GM03348 (cell line): ENCODE measurements at regions not wholly inside any gene's neighbourhood (a gene's known extent, or its start where the extent isn't known, plus 50 kb on each side); places are given as distances from the start of the nearest gene placed in this dataset.

Experiments
- DNase-seq: peaks from one replicate; pipeline ENCODE4 v3.0.0; 2012; ENCODE audit warnings: low spot score

DNA sequence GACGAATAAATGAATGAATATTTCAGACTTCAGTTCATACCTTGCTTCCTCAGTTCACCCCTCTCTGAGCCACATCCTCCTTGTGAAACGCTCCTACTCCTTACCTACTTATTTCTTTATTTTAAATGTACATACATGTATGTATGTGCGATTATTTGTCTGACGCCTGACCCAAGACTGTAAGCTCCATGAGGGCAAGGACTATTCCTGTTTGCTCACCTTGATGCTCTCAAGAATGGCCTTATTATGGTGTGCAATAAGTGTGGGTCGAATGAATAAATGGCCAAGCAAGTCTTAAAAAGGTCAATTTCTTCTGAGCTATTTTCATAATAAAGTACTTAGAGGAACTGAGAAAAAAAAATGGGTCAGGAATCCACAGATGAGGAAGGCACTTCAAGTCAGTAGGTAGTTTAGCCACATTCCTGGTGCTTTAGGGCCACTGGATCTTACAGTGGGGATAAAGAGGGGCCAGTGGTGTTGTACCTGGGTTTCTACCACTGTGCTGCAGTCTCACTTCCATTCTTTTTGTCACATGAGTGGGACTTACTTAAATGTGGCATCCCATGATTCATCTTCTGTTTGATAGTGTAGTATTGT lies 74.7 kb downstream of the SDC1 start:
- DNase-seq: no peak

DNA sequence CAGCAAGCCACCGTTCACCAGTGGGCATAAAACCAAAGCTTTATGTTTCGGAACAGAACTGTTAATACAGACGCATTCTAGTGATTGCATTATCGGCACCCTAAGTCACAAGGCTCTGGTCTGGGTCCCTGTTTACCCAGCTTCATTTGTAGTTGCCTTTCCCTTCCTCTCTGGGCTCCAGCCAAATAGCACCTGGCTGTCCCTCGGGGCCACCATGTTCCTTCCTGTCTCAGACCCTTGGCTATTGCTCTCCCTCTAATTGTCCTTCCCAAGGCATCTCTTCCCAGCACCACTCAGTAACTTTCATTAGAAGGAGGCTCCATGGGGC lies 75.3 kb downstream of the SDC1 start:
- DNase-seq: no peak

DNA sequence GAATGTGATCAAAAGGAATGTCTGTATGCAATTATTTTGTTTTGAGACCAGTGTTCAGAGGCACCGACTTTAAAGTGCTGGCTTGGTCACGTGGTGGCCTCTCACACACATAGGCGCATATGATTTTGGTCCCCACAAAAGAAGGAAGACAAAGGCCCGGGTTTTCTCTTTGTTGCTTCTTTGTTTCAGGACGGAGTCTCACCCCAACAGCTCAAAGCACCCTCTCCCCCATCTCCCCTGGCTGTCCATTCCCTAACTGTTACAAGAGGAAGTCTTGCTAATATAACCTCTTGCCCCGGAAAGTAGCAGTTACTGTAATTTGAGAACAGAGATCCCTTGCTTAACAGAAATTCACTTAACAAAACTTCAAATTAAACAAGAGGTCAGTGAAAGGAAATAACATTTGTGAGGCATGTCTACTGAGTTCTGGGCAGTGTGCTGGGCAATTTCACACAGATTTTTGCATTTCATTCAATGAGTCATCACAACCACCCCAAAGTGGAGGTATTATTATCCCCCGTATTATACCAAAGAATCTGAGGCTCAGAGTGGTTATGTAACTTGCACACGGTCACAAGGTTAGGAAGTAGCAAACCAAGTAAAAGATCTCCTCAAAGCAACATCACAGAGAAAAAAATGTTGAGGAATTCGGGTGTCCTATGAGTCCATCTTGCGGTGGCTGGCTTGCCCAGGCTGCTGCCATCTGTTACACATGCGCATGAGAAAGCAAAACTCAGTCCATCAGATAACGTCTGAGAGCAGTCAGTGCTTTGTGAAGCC lies 75.8 kb downstream of the SDC1 start:
- DNase-seq: peak; percentile 65

DNA sequence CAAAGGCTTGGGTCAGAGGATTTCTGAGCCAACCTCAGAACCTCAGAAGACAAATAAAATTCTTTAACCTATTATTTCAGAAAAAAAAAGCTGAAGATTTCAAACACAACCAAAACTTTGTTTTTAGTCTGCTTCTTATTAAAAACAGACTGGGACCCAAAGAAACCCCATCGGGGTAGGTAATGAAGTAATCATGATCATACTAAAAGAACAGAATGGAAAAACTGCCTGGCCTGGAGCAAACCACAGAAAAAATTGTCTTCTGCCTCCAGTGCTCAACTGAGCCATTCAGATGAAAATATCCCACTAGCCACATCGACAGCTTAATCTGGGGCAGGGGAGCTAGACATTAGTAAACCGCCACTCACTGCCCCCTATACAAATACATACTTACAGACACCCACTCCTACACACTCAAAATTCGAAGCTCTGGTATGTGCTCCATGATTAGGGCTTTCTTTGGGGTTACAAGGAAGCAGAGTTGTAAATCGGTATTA lies 76.5 kb downstream of the SDC1 start:
- no peak for DNase-seq

DNA sequence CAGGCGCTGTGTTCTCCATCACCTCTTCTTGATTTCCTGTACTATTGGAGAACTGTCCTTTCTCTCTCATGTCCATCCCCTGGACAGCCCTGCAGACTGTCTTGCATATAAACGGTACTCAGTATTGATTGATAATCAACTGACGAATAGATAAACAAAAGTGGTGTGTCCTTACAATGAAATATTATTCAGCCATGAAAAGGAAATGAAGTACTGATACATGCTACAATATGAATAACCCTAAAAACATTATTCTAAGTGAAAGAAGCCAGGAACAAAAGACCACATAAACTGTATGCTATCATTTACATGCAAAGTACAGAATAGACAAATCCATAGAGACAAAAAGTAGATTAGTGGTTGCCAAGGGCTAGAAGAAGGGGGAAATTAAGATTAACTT lies 77.6 kb downstream of the SDC1 start:
- no peak for DNase-seq

DNA sequence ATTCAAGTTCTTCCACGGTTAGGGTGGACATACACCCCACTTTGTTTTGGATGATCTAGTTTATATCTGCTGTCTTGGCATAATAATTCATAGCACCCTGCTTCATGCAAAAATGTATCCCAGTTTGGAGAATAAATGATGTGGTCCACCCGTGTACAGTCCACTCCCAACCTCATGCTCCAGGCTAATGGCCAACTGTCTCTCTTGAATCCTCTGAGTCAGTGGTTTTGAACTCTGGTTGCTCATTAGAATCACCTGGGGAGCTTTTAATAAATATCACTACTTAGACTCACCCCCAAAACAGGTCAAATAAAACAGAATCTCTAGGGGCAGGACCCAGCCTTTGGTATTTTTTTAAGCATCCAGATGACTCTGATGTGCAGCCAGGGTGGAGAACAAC lies 78.5 kb downstream of the SDC1 start:
- DNase-seq: no peak

DNA sequence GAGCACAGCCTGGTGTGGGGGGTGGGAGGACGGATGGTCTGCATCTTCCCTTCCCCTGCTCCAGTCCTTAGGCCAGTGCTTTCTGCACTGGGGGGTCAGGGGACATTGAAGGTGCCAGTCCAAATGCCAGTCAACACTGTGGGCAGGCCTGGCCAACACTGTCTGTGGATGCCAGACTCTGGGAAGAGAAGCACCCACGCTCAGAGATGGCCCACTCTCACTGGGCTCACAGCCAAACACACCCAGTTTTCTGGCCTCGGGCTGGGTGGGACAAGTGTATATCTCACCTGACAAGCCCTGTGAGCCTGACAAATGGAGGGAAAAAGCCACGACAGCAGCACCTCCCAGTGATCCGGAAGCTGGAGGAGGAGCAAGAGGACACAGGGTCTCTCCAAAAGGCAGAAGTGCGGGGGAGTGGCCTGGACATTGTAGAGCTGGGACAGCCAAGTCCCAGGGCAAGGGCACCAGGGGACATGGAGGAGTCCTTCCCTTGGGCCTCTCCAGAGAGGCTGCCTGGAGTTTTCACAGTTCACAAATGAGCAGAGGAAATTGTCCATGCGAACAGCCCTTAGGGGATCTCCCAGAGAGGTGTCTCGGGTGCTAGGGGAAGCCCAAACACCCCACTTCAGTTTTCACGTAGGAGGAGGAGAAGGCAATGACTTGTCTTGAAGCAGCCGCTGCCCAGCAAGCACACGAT lies 79.3 kb downstream of the SDC1 start:
- no peak for DNase-seq

DNA sequence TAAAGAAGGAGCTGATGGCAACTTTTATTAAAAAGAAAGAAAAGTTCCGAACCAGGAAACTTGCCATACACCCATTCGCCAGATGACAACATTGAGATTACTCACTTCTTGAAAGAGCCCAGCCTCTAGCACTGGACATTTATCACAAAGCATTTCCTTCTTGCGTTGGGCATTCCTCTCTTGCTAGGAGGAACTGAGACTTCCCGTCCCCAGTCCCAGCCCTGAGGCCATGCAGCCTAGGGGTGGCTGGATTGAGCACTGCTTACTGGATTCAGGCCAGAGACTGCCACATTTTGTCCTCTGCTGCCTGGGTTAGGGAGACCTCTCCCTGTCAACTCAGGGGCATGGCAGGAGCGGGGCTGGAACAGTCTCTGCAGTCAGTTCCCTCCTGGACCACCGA lies 80.1 kb downstream of the SDC1 start:
- DNase-seq: no peak

DNA sequence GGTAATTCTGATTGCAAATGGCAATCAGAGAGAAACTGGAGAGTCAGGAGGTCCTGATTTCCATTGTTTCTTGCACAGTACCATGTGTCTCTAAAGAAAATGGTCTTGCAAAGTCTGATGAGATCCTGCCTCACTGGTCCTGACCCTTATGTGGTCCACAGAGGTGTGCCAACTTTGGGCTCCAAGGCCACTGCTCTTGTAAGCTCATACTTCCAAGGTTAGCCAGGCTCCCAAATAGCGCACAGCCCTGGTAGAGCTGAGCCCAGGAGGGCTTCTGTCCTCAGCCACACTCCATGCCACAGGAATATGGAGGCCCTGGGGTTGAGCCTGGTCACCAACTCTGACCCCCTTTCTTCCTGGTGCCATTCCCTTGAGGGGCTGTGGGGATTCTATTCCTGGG lies 80.7 kb downstream of the SDC1 start:
- no peak for DNase-seq

DNA sequence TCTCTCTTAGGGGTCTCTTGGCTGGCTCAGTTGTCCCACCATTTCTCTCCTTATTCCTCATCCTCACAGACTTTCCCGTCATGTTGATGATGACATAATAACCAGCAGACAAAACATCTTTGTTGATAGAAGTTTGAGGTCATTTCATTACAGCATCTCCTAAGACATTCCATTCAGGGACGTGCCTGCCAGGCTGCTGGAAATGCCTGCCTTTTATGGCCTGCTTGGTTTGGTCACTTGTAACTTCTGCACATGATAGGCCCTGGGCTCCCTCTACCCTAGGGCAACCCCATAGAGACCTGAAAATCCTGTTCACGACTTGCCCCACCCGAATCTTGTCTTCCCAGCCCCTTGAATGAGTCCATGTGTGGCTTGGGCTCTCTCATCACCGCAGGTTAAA lies 81.7 kb downstream of the SDC1 start:
- no peak for DNase-seq

DNA sequence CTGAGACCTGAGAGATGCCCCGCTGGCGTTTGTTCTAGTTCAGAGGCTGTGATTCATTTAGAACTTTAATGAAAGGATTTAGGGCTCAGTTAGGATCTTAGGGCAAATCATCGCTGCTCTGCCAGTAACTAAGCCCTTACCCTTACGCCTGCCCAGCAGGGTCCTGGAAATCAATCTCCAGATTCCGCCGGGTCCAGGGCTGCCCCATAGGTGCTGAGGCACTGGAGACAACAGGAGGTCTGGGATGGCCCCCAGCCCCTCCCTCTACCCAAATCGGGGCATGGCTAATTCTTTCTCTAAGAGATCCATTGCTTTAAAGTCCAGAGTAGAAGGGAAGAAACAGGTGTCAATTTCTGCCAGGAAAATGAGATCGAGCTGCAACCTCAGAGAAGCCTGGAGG lies 83.1 kb downstream of the SDC1 start:
- DNase-seq: no peak

DNA sequence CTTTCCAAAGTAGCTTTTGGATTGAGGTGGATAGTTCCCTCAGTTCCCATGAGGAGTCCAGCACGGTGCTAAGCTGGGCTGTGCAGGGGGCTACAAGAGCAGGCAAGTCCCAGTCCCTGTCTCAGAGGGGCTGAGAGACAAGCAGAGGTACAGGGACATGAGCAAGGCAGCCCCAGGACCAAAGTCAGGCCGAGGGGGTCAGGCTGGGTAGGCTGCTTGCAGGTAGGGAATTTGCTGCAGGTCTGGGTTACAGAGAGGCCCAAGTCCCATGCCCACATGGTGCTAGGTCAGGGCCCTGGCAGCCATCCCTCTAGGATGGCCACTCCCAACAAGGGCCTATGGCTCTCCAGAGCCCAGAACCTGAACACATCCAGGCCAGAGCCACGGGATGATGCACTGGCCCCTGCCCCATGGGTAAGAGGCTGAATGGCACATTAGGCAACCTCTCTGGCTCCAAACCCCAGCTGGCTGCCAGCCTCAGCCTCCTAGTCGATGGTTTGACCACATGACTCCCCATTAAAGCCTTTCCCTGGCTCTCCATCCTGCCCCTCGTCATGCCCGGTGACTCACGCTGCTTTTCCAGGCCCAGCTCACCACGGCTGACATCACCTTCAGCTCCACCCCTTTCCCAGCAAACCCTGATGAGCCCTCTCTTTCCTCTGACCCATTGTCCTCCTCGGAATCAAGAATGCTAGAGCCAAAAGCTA lies 83.7 kb downstream of the SDC1 start:
- peak; percentile 97 for DNase-seq

DNA sequence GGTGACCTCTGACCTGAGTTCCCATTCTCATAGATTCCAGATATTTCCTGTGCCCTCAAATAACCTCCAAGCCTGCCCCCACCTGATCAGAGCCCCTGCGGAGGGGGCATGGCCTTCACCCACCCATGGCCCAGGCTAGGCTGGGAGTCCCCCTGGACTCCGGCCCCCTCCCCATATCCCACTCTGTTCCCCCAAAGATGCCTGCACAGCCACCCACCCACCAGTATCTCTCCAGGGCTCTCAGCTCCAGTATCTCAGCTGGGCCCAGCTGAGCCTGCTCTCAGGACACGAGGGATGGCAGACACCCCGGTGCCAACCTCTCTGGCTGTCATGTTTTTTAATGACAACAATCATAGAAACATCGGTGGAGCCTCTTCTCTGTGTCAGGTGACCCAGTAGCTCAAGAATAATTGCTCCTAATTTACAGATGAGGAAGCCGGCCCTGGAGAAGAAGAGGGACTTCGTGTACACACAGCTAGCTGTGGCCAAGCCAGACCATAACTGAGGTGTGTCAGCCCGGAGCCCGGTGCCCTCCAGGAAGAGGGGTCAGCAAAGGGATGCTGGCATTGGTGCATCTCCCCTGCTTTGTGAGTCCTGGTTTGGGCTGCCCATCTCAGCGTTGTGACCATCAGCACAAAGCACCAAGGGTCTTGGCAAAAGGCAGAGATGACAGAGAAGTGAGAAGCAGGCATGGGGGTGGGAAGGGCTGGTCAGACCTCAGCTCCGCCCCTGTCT lies 84.4 kb downstream of the SDC1 start:
- DNase-seq: no peak

DNA sequence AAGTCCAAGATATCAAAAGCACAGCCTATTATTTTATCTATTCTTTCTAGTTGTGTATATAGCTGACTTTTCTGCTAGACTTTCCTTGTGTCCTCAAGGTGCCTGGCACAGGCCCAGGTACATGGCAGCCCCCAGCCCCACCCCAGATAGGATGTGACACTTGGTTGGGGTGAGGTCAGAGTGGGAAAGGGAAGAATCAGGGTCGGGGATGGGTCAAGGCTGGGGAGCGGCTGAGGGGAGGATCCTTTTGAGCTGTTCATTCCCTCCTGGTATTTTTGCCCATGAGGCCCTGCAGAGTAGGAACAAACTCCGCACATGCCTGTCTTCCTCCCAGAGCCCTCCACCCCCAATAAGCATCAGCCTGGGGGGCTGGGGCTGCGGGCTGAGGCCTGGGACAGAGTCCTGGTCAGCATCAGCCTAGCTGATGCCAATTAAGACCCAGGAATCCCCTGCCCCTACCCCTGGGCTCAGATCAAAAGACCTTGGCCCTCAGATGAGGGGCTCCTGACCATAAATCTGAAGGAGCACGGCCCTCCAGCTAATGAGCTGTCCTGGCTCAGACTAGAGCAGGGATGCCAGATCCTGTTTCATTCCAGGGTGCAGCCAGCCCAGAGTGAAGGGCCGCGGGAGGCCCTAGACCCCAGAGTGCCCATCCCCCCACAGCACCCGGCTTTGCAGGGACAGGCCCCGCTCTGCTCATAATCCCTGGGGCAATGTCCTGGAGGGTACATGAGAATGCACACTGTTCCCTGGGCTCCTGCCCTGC lies 85.3 kb downstream of the SDC1 start:
- DNase-seq: no peak

DNA sequence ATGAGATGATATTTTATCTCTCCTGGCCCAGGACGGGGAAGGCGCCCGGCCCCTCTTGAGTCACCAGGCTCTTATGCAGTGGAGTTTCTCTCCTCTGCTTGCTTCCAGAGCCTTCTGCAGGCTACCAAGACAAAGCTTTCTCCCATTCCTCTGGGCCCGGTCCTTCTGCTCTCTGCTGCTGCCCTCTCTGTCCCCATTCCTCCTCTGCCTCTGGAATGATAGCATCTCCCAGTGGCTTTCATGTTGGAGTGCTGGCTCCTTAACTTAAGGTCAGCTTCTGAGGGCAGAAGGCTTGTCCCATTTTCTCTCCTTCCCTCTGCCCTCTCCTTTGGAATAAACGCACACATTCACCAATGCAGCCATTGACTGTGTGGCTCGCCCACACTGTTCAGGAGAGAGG lies 86.2 kb downstream of the SDC1 start:
- no peak for DNase-seq

DNA sequence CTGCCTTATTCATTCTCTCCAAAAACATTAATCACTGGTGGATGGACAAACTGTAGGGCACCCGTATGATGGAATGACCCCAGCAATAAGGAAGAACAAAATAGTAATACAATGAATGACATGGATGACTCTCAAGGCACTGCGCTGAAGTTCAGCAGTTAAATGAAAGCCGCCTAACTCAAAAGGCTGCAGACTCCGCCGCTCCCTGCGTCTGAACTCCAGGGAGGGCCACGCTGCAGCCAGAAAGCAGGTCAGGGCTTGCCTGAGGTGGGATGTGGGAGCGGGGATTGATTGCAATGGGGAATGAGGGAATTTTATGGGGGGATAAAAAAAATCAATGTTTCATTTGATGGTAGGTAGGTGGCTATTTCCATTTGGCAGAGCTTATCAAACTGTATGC lies 86.5 kb upstream of the LAPTM4A start:
- no peak for DNase-seq

DNA sequence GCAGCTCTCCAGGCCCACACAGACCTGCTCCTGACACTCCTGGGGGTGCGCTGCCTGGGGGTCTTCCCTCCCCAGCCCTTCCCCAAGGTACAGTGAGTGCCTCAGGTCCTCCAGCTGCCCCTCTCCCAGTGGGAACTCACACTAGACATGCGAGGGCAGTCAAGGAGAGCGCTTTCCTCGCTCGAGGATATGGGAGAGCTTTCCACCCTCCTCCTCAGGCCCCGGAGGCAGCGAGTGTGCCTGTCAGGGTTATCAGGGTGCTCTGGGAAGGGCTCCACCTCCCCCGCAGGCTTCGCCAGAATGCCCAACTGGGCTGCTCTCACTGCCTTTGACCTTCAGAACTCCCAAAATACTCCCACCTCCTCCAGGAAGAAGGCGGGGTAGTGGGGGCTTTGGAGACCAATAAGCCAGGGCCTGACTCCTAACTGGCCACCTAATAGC lies 85.7 kb upstream of the LAPTM4A start:
- no peak for DNase-seq

DNA sequence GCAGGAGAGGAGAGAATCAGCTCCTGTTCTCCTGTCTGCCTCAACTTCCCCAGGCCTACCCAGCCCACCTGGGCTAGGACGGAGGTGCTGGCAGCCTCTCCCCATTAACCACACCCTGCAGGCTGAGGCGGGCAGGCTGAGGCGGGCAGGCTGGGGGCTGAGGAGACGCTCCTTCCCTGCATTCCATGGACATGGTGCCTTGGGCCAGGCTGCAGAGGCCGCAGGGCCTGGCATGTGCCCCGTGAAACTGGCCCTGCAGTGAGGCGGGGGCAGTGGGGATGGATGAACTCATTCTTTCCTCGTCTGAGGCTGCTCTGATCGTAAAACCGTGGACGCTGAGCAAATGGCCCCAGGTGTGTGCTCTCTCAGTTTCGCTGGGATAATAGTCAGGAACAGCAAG lies 84.7 kb upstream of the LAPTM4A start:
- DNase-seq: no peak

DNA sequence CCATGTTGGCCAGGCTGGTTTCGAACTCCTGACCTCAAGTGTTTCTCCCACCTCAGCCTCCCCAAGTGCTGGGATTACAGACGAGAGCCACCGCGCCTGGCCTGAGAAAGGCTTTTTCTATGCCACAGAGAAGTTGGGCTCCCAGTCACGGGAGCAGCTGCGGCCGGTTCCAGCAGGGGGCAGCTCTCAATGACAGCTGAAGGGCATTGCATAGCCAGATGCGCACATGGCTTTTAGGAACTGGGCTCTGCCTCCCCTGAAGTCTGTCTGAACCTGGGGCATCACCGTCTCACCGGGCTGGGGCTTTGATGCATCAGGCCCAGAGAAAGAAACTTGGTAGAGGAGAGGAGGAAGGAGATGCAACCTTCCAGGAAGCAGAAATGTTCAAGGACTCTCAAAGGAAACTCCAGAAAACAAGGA lies 84.2 kb upstream of the LAPTM4A start:
- DNase-seq: peak; percentile 87

DNA sequence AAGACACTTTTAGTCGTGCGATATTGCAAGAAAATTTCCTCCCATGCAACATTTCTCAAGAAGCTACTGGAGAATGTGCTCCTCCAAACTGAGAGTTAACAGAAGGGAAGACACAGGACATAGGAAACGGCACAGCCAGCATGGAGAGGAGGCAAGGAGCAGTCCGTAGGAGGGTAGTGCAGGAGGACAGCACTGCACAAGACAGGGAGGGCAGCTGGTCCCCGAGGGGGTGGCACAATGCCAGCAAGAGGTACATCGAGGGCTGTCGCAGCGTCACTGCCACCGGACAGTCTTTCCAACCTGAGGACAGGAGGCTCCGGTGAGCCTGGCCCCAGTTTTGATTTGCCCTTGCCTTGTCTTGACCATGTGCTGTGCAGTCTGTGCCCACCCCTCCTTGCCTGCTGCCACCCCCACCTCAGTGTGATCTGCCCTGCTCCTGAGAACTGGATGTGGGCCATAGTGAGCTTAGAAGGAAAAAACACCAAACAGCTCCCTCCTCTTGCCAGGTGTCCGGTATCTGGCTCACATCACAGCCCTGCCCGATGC lies 81.6 kb upstream of the LAPTM4A start:
- DNase-seq: no peak
